Activated T-helper 1 cell treated with anti-CD3 and anti-CD28 coated beads, Interleukin-12 subunit alpha, Interleukin-12 subunit beta, Interleukin-2, Interleukin-4 antibody, amounts not matched to agents 30 ng/mL and 10 ng/mL and 1 ng/mL, durations not matched to agents 14 hours and 24 hours and 36 hours (primary cell): ENCODE measurements at regions not wholly inside any gene's neighbourhood (a gene's known extent, or its start where the extent isn't known, plus 50 kb on each side); places are given as distances from the start of the nearest gene placed in this dataset.

Experiments
- DNase-seq: peaks from one replicate; pipeline ENCODE4 v3.0.0; 2021; ENCODE audit warnings: low spot score
- H3K27ac Mint-ChIP-seq: one replicate; pipeline ENCODE4 v1.8.0; 2021; ENCODE audit warnings: mild to moderate bottlenecking, mixed read lengths
- H3K27me3 Mint-ChIP-seq: one replicate; pipeline ENCODE4 v1.8.0; 2022; ENCODE audit warnings: mild to moderate bottlenecking, moderate library complexity, mixed read lengths; ENCODE audit not compliant: insufficient read depth
- H3K36me3 Mint-ChIP-seq: one replicate; pipeline ENCODE4 v1.8.0; 2021; ENCODE audit warnings: low read depth, mixed read lengths
- H3K4me1 Mint-ChIP-seq: one replicate; pipeline ENCODE4 v1.8.0; 2021; ENCODE audit warnings: low read depth, mixed read lengths
- H3K4me3 Mint-ChIP-seq: one replicate; pipeline ENCODE4 v1.8.0; 2021; ENCODE audit warnings: mild to moderate bottlenecking, moderate library complexity, mixed read lengths
- H3K9me3 Mint-ChIP-seq: one replicate; pipeline ENCODE4 v1.8.0; 2021; ENCODE audit warnings: mixed read lengths
- intact Hi-C: fragments of 100-400 bp; cut with micrococcal nuclease; formaldehyde crosslinking; loops from one replicate; pipeline ENCODE4 v1.15.1; 2024

DNA sequence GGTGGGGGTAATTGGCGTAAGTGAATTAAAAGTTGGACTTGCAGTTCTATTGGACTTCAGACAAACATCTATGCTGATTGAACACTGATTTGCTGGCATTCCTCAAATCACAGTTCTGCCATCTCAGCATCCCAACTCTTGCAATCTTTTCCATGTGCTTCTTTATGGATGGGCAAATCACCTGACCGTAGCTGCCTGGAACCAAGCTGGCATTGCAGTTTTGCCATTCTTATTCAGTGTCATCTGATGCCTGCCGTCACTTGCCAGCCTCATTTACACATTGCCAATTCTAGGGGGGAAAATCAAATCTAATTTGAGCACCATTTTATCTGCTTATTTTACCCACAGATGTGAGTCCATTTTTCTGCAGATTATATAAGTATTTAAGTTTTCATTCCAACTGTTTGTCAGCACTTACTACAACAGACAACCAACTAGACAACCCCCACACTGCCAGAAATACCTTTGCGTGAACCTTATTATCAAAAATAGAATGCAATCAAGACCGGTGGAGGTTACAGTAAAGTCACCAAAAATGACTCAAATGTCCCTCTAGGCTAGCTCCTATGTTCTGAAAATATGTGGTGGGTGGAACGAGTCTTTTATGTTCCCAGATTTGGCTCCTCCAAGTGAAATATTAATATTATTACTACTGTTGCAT lies 172.3 kb upstream of the CTBP2 start:
- no peaks in the 10 kb centered on the region for H3K4me1 Mint-ChIP-seq

DNA sequence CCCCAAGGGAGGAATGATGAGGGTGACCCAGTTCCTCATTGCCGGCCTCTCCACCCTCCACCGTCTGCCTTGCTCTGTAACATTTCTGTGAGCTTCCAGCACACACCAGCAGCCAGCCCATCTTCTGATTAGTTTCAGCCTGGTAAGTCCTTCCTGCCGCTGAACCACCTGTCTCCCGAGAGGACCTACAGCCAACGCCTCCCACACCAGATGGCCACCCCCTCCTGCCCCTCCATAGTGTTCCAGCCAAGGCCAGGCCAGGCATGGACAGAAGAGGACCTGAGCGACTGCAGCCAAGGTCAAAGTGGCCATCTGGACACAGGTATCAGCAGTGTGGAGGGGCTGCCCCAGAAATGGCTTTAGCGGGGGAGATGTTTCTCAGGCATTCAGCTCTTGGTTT lies 170.7 kb upstream of the CTBP2 start:
- Mint-ChIP-seq H3K36me3 (no peaks in the 10 kb centered on the region), H3K27ac (no peak overlapping the region), H3K27me3 (no peaks in the 10 kb centered on the region), H3K9me3 (no peaks in the 10 kb centered on the region), H3K4me3 (no peak overlapping the region), H3K4me1 (no peaks in the 10 kb centered on the region)
- no peak for DNase-seq
- intact Hi-C loops = no loop called here

More for the DNA sequence above, 172.3 kb upstream of the CTBP2 start:
- no peak overlapping the region for H3K27ac Mint-ChIP-seq
- no peak for DNase-seq
- H3K27me3 Mint-ChIP-seq = no peaks in the 10 kb centered on the region
- H3K9me3 Mint-ChIP-seq = no peaks in the 10 kb centered on the region
- H3K4me3 Mint-ChIP-seq = no peak overlapping the region
- no peaks in the 10 kb centered on the region for H3K36me3 Mint-ChIP-seq
- intact Hi-C loops = no loop called here

DNA sequence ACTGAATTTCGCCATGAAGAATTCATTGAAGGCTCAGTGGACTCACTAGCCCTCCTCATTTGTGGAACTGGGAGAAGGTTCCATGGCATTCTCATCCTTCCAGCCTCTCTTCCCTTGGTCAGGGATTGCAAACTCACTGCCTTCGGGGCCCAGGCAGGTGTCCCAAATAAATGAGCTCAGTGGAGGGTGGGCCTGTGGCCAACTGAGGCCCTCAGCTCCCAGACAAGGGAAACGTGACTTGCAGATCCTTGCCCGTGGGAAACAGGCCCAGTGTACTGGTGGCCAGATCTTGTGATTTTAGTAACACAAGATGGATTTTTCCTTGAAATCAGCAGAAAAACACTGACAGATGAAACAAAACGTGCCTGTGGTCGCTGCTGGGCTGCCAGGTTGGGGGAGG lies 168.7 kb upstream of the CTBP2 start:
- Mint-ChIP-seq H3K9me3 (peaks cover 8% of the 10 kb centered on the region), H3K27me3 (no peaks in the 10 kb centered on the region), H3K4me3 (no peak overlapping the region), H3K36me3 (no peaks in the 10 kb centered on the region), H3K27ac (no peak overlapping the region), H3K4me1 (no peaks in the 10 kb centered on the region)
- DNase-seq = no peak
- intact Hi-C loops = no loop called here

DNA sequence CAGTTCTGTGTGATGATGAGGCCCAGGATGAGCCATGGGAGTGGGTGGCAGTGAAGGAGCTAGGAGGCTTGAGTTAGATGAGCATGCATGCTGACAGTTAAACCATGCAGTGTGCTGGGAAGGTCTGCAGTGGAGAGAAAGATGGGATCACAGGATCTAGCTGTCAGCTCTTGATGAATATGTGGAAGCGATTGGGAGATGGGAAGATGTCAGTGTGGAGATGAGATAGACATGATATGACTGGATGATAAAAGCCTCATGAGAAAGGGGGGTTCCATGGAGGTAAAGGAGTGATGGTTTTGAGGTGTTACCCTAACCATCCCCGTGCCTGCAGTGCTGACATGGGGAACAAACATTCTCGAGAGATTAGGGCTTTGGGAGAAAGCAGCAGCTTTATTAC lies 165.0 kb upstream of the CTBP2 start:
- no peak for DNase-seq
- H3K27me3 Mint-ChIP-seq = no peaks in the 10 kb centered on the region
- H3K4me3 Mint-ChIP-seq = no peak overlapping the region
- H3K4me1 Mint-ChIP-seq = no peaks in the 10 kb centered on the region
- no peaks in the 10 kb centered on the region for H3K36me3 Mint-ChIP-seq
- peaks cover 8% of the 10 kb centered on the region for H3K9me3 Mint-ChIP-seq
- H3K27ac Mint-ChIP-seq = no peak overlapping the region
- intact Hi-C loops = no loop called here

DNA sequence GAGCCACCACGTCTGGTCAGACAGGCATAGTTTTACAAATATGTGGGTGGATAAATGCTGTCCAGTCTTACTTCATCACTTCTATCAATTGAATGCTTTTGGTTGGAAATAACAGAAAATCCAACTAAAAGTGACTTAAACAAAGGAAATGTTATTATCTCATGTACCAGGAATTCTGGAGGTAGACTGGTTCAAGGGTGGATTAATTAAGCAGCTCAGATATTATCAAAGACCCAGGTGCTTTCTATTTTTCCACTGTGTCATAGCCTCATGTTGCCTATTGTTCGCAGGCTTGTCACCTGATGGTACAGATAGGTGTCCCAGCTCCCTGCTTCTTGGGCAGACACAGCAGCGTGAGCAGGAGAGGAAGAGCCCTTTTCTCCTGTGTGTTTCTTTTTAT lies 156.1 kb upstream of the CTBP2 start:
- H3K4me3 Mint-ChIP-seq = no peak overlapping the region
- intact Hi-C loops = no loop called here
- H3K4me1 Mint-ChIP-seq = no peaks in the 10 kb centered on the region
- no peaks in the 10 kb centered on the region for H3K36me3 Mint-ChIP-seq
- no peaks in the 10 kb centered on the region for H3K27me3 Mint-ChIP-seq
- no peak for DNase-seq
- no peaks in the 10 kb centered on the region for H3K9me3 Mint-ChIP-seq
- H3K27ac Mint-ChIP-seq = no peak overlapping the region

DNA sequence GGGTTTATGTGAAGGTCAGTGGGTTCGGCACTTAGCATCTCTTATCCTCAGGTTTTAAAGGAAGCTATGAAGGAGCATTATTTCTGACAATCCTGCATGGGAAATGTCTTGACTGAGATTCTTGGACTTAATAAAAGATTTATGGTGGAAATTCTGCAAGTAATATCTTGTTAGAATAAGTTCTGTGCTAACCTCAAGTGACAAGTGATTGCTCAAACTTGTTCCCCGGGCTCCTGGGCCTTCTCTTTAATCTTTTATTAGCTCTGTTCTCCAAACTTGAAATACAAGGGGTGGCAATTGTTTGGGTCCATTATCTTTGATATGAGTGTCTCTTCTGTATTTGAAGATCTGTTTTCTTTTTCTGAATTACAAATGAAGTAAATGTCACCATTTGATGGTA lies 140.6 kb upstream of the CTBP2 start:
- Mint-ChIP-seq H3K36me3 (no peaks in the 10 kb centered on the region), H3K4me1 (no peaks in the 10 kb centered on the region), H3K27me3 (no peaks in the 10 kb centered on the region), H3K9me3 (no peaks in the 10 kb centered on the region), H3K27ac (no peak overlapping the region), H3K4me3 (no peak overlapping the region)
- DNase-seq = no peak
- intact Hi-C loops = no loop called here

DNA sequence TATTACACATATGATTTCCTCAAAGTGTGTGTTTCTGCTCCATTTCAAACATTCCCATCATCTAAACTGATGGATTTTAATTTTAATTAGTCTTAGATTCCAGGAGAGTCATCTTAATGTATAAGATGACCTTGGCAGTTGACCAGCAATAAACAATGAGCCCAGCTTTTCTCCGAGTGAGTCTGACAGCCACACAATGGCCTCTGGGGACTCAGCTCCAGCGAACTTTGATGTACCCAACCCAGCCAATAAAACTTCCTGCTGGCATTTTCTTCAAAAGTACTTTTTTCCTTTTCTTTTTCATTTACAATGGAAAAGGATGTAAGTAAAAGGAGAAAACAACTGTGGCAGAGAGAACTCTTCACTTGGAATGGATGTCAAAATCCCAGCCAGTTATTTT lies 139.1 kb upstream of the CTBP2 start:
- H3K4me3 Mint-ChIP-seq = no peak overlapping the region
- no peaks in the 10 kb centered on the region for H3K27me3 Mint-ChIP-seq
- no peaks in the 10 kb centered on the region for H3K4me1 Mint-ChIP-seq
- DNase-seq = no peak
- intact Hi-C loops = no loop called here
- no peak overlapping the region for H3K27ac Mint-ChIP-seq
- H3K9me3 Mint-ChIP-seq = no peaks in the 10 kb centered on the region
- no peaks in the 10 kb centered on the region for H3K36me3 Mint-ChIP-seq

DNA sequence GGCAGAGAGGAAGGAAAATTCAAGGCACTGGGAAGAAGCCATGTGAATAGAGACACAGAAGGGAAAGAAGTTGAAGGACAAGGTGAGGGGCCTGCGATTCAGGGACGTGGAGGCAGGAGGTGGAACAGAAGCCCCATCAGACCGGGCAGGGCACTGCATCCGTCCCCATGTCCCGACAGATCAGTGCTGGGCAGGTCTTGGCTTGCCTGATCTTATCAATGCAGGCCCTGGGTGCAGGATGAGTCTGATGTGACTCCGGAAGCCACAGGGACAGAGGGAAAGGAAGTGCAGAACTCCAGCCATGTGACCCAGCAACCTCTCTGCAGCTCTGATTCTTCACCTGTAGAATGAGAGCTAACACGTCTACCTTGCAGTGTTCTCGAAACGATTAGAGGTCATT lies 136.2 kb upstream of the CTBP2 start:
- Mint-ChIP-seq H3K27me3 (no peaks in the 10 kb centered on the region), H3K4me1 (no peaks in the 10 kb centered on the region), H3K36me3 (no peaks in the 10 kb centered on the region), H3K9me3 (no peaks in the 10 kb centered on the region), H3K4me3 (no peak overlapping the region), H3K27ac (no peak overlapping the region)
- no peak for DNase-seq
- intact Hi-C loops = no loop called here

DNA sequence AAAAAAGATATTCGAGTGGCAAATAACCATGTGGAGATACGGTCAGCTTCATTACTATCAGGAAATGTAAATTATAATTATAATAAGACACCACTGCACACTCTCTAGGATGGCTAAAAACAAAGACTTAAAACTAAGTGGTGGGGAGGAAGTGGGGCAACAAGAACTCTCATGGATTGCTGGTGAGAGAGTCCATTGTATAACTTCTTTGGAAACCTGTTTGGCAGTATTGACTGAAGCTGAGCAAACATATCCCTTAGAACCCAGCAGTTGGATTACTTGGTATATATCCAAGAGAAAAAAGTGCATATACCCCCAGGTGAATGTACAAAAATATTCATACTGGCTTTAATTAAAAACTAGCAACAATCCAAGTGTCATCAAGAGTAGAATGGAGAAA lies 133.7 kb upstream of the CTBP2 start:
- DNase-seq = no peak

DNA sequence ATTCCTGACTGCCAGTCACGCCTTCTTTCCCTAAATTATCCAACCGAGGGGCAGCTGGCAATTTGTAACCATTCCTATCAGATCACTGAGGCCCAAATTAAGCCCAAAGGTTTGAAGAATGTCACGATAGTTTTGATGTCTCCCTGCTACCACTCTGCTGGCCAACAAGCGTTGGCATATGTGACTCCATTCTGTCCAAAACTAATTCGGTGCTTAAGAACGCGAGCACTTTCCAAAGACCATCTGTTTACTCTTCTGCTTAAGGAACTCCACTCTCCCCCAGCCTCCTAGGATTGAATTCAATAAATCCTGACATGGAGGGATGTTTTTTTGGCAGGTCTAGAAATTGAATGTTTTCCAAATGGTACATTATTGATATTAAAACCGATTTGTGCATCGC lies 131.5 kb upstream of the CTBP2 start:
- no peak overlapping the region for H3K27ac Mint-ChIP-seq
- no peak for DNase-seq
- H3K4me1 Mint-ChIP-seq = no peaks in the 10 kb centered on the region
- H3K9me3 Mint-ChIP-seq = peaks cover 5% of the 10 kb centered on the region
- intact Hi-C loops = no loop called here
- H3K4me3 Mint-ChIP-seq = no peak overlapping the region
- no peaks in the 10 kb centered on the region for H3K27me3 Mint-ChIP-seq
- H3K36me3 Mint-ChIP-seq = no peaks in the 10 kb centered on the region

More for the DNA sequence above, 133.7 kb upstream of the CTBP2 start:
- Mint-ChIP-seq H3K4me3 (no peak overlapping the region), H3K4me1 (no peaks in the 10 kb centered on the region), H3K36me3 (no peaks in the 10 kb centered on the region), H3K27me3 (no peaks in the 10 kb centered on the region), H3K9me3 (no peaks in the 10 kb centered on the region), H3K27ac (no peak overlapping the region)
- intact Hi-C loops = no loop called here

DNA sequence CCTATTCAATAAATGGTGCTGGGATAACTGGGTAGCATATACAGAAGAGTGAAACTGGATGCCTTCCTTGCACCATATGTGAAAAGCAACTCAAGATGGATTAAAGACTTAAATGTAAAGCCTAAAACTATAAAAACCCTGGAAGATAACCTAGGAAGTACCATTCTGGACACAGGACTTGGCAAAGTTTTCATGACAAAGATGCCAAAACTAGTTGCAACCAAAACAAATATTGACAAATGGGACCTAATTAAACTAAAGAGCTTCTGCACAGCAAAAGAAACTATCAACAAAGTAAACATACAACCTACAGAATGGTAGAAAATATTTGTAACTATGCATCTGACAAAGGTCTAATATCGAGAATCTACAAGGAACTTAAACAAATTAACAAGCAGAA lies 129.1 kb upstream of the CTBP2 start:
- Mint-ChIP-seq H3K27me3 (no peaks in the 10 kb centered on the region), H3K9me3 (peaks cover 5% of the 10 kb centered on the region), H3K36me3 (no peaks in the 10 kb centered on the region), H3K27ac (no peak overlapping the region), H3K4me3 (no peak overlapping the region), H3K4me1 (no peaks in the 10 kb centered on the region)
- DNase-seq = no peak
- intact Hi-C loops = loop anchor here (5.0 kb wide), 1 partner anchor 242 kb away; no protein-coding TSS in a partner anchor

DNA sequence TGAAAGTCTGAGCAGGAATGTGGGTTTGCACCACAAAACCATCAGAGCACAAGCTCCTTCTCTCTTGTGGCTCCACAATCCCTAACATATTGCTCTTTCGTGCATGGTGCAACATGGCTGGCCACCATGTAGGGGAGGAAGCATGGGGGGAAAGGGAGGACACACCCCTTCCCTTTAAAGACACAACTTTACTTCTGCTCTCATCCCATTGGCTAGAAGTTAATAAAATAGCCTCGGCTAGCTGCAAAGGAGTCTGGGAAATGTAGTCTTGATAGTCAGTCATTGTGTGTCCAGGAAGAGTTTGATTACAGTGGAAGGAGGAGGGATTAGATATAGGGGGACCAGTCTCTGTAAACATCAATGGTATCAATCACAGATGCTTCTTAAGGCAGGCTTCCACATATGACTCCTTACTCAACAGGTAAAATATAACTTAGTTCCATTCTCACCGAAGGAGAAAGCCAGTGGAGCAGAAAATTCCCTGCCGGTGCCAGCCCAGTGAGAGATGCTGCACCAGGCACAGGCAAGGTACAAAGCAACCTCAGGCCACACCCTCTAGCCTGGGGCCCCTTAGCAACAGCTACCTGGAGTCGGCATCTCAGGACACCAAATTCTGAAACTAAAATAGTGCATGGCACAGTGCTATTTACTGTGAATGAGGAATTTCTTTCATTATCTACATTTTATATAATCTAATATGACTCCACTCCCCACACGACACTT lies 124.7 kb upstream of the CTBP2 start:
- no peak overlapping the region for H3K27ac Mint-ChIP-seq
- no peak for DNase-seq
- H3K27me3 Mint-ChIP-seq = no peaks in the 10 kb centered on the region
- no peak overlapping the region for H3K4me3 Mint-ChIP-seq
- H3K4me1 Mint-ChIP-seq = no peaks in the 10 kb centered on the region
- no peaks in the 10 kb centered on the region for H3K36me3 Mint-ChIP-seq
- intact Hi-C loops = loop anchor here (5.0 kb wide), 1 partner anchor 238 kb away; no protein-coding TSS in a partner anchor
- H3K9me3 Mint-ChIP-seq = peaks cover 5% of the 10 kb centered on the region

DNA sequence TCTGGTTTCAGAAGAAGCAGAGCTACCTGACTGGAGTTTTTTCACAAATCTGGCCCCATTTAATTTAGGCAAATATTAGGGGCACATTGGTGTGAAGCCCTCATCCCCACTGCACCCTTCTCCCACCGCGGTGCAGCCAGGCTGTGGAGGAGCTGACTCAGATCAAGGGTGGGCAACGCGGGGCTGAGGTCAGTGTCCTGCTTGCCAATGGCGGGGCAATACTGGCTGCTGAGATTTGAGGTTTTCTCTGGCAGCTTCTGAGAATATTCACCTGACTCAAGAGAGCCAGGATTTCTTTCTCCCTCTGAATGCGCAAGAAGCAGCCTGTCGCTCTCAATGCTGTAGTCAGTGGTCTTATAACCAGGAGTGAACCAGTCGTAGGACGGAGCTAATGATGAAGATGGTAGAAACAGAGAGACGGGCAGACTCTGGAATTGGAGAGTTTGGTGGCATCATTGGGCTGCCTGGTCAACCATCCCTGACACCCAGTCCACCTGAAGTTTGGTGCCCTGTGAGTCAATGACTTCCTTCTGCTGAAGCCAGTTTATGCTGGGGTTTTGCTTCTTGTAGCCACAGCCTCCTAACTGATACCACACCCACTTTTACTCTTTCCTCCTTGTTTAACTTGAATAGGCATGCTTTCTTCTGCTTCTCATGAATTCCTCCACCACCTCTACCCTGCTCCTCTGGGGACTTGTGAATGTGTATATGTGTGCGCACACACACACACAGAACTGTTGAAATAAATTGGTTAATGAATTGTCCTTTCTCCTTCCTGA lies 123.7 kb upstream of the CTBP2 start:
- Mint-ChIP-seq H3K36me3 (no peaks in the 10 kb centered on the region), H3K9me3 (peaks cover 5% of the 10 kb centered on the region), H3K27me3 (no peaks in the 10 kb centered on the region), H3K4me1 (no peaks in the 10 kb centered on the region), H3K27ac (no peak overlapping the region), H3K4me3 (no peak overlapping the region)
- intact Hi-C loops = no loop called here
- no peak for DNase-seq
